Neuronal stem cell (in vitro differentiated cells): ENCODE measurements at regions not wholly inside any gene's neighbourhood (a gene's known extent, or its start where the extent isn't known, plus 50 kb on each side); places are given as distances from the start of the nearest gene placed in this dataset.

ENCODE experiments used
- DNase-seq: peaks from one replicate; pipeline ENCODE4 v3.0.0-alpha.2; 2013; ENCODE audit warnings: low spot score
- H2AFZ ChIP-seq: one replicate; pipeline ENCODE4 v1.6.1; 2013; ENCODE audit warnings: mild to moderate bottlenecking, low read length, inconsistent platforms
- H2AK5ac ChIP-seq: 2 replicates; pipeline ENCODE4 v1.6.1; 2013; ENCODE audit warnings: low read depth, mild to moderate bottlenecking, inconsistent platforms, low read length, moderate library complexity, mixed read lengths
- H2BK120ac ChIP-seq: 2 replicates; pipeline ENCODE4 v1.6.1; 2013; ENCODE audit warnings: low read depth, mild to moderate bottlenecking, inconsistent platforms, low read length, moderate library complexity, mixed read lengths
- H2BK12ac ChIP-seq: one replicate; pipeline ENCODE4 v1.6.1; 2013; ENCODE audit warnings: low read length, inconsistent platforms
- H2BK15ac ChIP-seq: 2 replicates; pipeline ENCODE4 v1.6.1; 2013; ENCODE audit warnings: mild to moderate bottlenecking, low read length, inconsistent platforms, mixed read lengths
- H2BK5ac ChIP-seq: one replicate; pipeline ENCODE4 v1.6.1; 2013; ENCODE audit warnings: inconsistent platforms, mild to moderate bottlenecking, low read length, moderate library complexity
- H3K14ac ChIP-seq: one replicate; pipeline ENCODE4 v1.6.1; 2013; ENCODE audit warnings: low read length, inconsistent platforms
- H3K18ac ChIP-seq: 2 replicates; pipeline ENCODE4 v1.6.1; 2013; ENCODE audit warnings: low read length, inconsistent platforms
- H3K23ac ChIP-seq: 2 replicates; pipeline ENCODE4 v1.6.1; 2013; ENCODE audit warnings: low read depth, mild to moderate bottlenecking, mixed read lengths, low read length, inconsistent platforms; ENCODE audit not compliant: poor library complexity
- H3K27ac ChIP-seq: replicated peaks from 3 replicates; pipeline ENCODE4 v1.5.1; 2013; ENCODE audit warnings: low read length, inconsistent platforms
- H3K27me3 ChIP-seq, 3 experiments: 2 replicates each; pipeline ENCODE4 v1.6.1; 2013; ENCODE audit warnings: low read length in 3 of 3, mild to moderate bottlenecking in 2 of 3, inconsistent platforms in 1 of 3, low read depth in 1 of 3, mixed read lengths in 1 of 3, moderate library complexity in 1 of 3; ENCODE audit not compliant: control insufficient read depth in 3 of 3, insufficient read depth in 3 of 3
- H3K36me3 ChIP-seq, 2 donors: replicated peaks in 1 of 2; 2 replicates each; pipeline ENCODE4 v1.6.1; 2013; ENCODE audit warnings: low read length in 2 of 2; ENCODE audit not compliant: control insufficient read depth in 2 of 2, insufficient read depth in 2 of 2
- H3K4ac ChIP-seq: 2 replicates; pipeline ENCODE4 v1.6.1; 2013; ENCODE audit warnings: inconsistent platforms, mild to moderate bottlenecking, low read length, moderate library complexity
- H3K4me1 ChIP-seq, 2 donors: 1 replicate in 1 of 2; 2 replicates in 1 of 2; pipeline ENCODE4 v1.6.1; 2013; ENCODE audit warnings: low read length in 2 of 2, low read depth in 1 of 2; ENCODE audit not compliant: control insufficient read depth in 2 of 2, insufficient read depth in 1 of 2
- H3K4me2 ChIP-seq: one replicate; pipeline ENCODE4 v1.6.1; 2013; ENCODE audit warnings: mild to moderate bottlenecking, low read length, inconsistent platforms; ENCODE audit not compliant: insufficient read depth, poor library complexity, severe bottlenecking
- H3K4me3 ChIP-seq, 2 donors: 2 replicates each; pipeline ENCODE4 v1.5.1; 2013; ENCODE audit warnings: low read length in 2 of 2, mild to moderate bottlenecking in 2 of 2, inconsistent platforms in 1 of 2, moderate library complexity in 1 of 2
- H3K79me1 ChIP-seq: one replicate; pipeline ENCODE4 v1.6.1; 2013; ENCODE audit warnings: low read depth, mild to moderate bottlenecking, inconsistent platforms, low read length, moderate library complexity
- H3K9ac ChIP-seq: one replicate; pipeline ENCODE4 v1.6.1; 2013; ENCODE audit warnings: mild to moderate bottlenecking, low read depth, low read length, inconsistent platforms; ENCODE audit not compliant: poor library complexity
- H3K9me3 ChIP-seq, 2 donors: replicated peaks in 1 of 2; 2 replicates each; pipeline versions ENCODE3 to v1.6.1; 2013; ENCODE audit warnings: low read length in 2 of 2, mild to moderate bottlenecking in 2 of 2, inconsistent platforms in 1 of 2, low read depth in 1 of 2, mixed read lengths in 1 of 2, moderate library complexity in 1 of 2; ENCODE audit not compliant: control insufficient read depth in 2 of 2, insufficient read depth in 1 of 2
- H4K8ac ChIP-seq: one replicate; pipeline ENCODE4 v1.6.1; 2013; ENCODE audit warnings: low read depth, mild to moderate bottlenecking, inconsistent platforms, low read length, moderate library complexity
- H4K91ac ChIP-seq: one replicate; pipeline ENCODE4 v1.6.1; 2013; ENCODE audit warnings: low read length, low read depth, mild to moderate bottlenecking, inconsistent platforms; ENCODE audit not compliant: poor library complexity
- WGBS, 2 donors: extraction: QIAGEN DNeasy Blood & Tissue Kit; methylation state at CpG; one replicate each; pipeline ENCODE4 v1.1.7; 2013; ENCODE audit warnings: missing lambda C conversion rate in 2 of 2, mixed read lengths in 1 of 2; ENCODE audit not compliant: insufficient read length in 2 of 2, insufficient replicate concordance in 1 of 2; ENCODE audit errors: extremely low coverage in 2 of 2; 5-methylcytosine and 5-hydroxymethylcytosine counted together

- no peak for DNase-seq
- Histone ChIP-seq H3K4me2 (no peak overlapping the region), H3K4ac (no peak overlapping the region), H3K18ac (no peak overlapping the region), H2AK5ac (no peak overlapping the region), H3K9ac (no peak overlapping the region), H2BK15ac (no peak overlapping the region), H3K27ac (no peak overlapping the region), H3K79me1 (no peaks in the 10 kb centered on the region), H2BK5ac (no peak overlapping the region), H3K4me1 (no peaks in the 10 kb centered on the region), H2BK120ac (no peak overlapping the region), H4K91ac (no peak overlapping the region), H4K8ac (no peak overlapping the region), H3K9me3 (peaks cover 0 to 2% of the 10 kb centered on the region in 2 donors), H3K4me3 (no peak overlapping the region), H3K23ac (no peak overlapping the region), H3K27me3 (no peaks in the 10 kb centered on the region), H2AFZ (no peak overlapping the region), H3K14ac (no peak overlapping the region), H2BK12ac (no peak overlapping the region), H3K36me3 (no peaks in the 10 kb centered on the region)
- no CpG with 5 or more reads among the region's 6 CpGs for WGBS, 2 donors
These were observed 272.5 kb downstream of the SIPA1L2 start for GRCh38 chr1:232357416-232357815.

GRCh38 chr1:232355162-232356006 is 274.5 kb downstream of the SIPA1L2 start:
- H3K9ac ChIP-seq = no peak overlapping the region

GRCh38 chr1:232353001-232353400 is 276.9 kb downstream of the SIPA1L2 start:
- H4K8ac ChIP-seq = no peak overlapping the region
- no peaks in the 10 kb centered on the region for H3K79me1 ChIP-seq
- H2BK5ac ChIP-seq = no peak overlapping the region
- H3K4me3 ChIP-seq = no peak overlapping the region
- no peak for DNase-seq
- no peak overlapping the region for H3K4me2 ChIP-seq
- no peak overlapping the region for H2BK12ac ChIP-seq
- no peak overlapping the region for H2AFZ ChIP-seq
- H3K9ac ChIP-seq = no peak overlapping the region
- H3K18ac ChIP-seq = no peak overlapping the region
- H3K36me3 ChIP-seq = no peaks in the 10 kb centered on the region
- no peak overlapping the region for H2BK120ac ChIP-seq
- H3K4me1 ChIP-seq = no peaks in the 10 kb centered on the region
- no CpG with 5 or more reads among the region's 4 CpGs for WGBS, 2 donors
- no peaks in the 10 kb centered on the region for H3K27me3 ChIP-seq
- H2BK15ac ChIP-seq = no peak overlapping the region
- no peak overlapping the region for H3K27ac ChIP-seq
- H3K9me3 ChIP-seq = no peaks in the 10 kb centered on the region
- no peak overlapping the region for H3K14ac ChIP-seq
- H4K91ac ChIP-seq = no peak overlapping the region
- no peak overlapping the region for H2AK5ac ChIP-seq
- no peak overlapping the region for H3K23ac ChIP-seq
- no peak overlapping the region for H3K4ac ChIP-seq

More at GRCh38 chr1:232355162-232356006, 274.5 kb downstream of the SIPA1L2 start:
- Histone ChIP-seq H3K27ac (no peak overlapping the region), H3K14ac (no peak overlapping the region), H2AK5ac (no peak overlapping the region), H2AFZ (no peak overlapping the region), H2BK12ac (no peak overlapping the region), H2BK15ac (no peak overlapping the region), H3K23ac (no peak overlapping the region), H3K27me3 (no peaks in the 10 kb centered on the region), H4K8ac (no peak overlapping the region), H3K4me2 (no peak overlapping the region), H3K36me3 (no peaks in the 10 kb centered on the region), H3K4me1 (no peaks in the 10 kb centered on the region), H3K4ac (no peak overlapping the region), H3K9me3 (no peaks in the 10 kb centered on the region), H3K79me1 (no peaks in the 10 kb centered on the region), H3K18ac (no peak overlapping the region), H4K91ac (no peak overlapping the region), H2BK5ac (no peak overlapping the region), H3K4me3 (no peak overlapping the region), H2BK120ac (no peak overlapping the region)
- no peak for DNase-seq
- WGBS, 2 donors = no CpG with 5 or more reads among the region's 7 CpGs

GRCh38 chr1:232352366-232352765 is 277.6 kb downstream of the SIPA1L2 start:
- H3K4me1 ChIP-seq = no peaks in the 10 kb centered on the region
- WGBS, 2 donors = no CpG with 5 or more reads among the region's 6 CpGs

More at GRCh38 chr1:232352366-232352765, 277.6 kb downstream of the SIPA1L2 start:
- Histone ChIP-seq H3K4me3 (no peak overlapping the region), H3K14ac (no peak overlapping the region), H3K27me3 (no peaks in the 10 kb centered on the region), H3K4ac (no peak overlapping the region), H2BK120ac (no peak overlapping the region), H3K23ac (no peak overlapping the region), H3K18ac (no peak overlapping the region), H4K91ac (no peak overlapping the region), H3K9ac (no peak overlapping the region), H4K8ac (no peak overlapping the region), H3K4me2 (no peak overlapping the region), H2AK5ac (no peak overlapping the region), H2BK5ac (no peak overlapping the region), H3K79me1 (no peaks in the 10 kb centered on the region), H3K36me3 (no peaks in the 10 kb centered on the region), H3K9me3 (no peaks in the 10 kb centered on the region), H3K27ac (no peak overlapping the region), H2AFZ (no peak overlapping the region), H2BK15ac (no peak overlapping the region), H2BK12ac (no peak overlapping the region)
- DNase-seq = no peak
